ENCODE measurements at regions not wholly inside any gene's neighbourhood (a gene's known extent, or its start where the extent isn't known, plus 50 kb on each side); places are given as distances from the start of the nearest gene placed in this dataset.

DNA sequence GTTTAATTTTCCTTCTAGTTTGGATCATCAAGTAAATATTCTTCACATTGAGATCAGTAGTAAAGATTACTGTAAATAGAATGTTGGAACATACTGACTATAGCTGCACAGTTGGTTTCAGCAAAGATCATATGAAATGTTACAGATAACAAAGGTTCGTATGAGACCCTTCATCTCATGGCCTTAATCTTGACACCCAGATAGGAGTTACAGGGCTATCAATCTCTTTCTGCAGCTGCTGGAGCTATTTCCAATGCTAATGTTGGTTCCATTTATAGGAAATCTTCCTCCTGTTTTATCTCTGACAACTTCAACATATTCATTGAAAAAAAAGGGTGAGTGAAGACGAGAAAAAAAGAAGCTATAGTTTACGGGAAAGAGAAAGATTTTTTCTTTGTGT is 495.6 kb downstream of the JRKL start:
- Histone ChIP-seq H3K9me3 (ENCODE audit: insufficient read depth, low read length) (no peaks in the 10 kb centered on the region), H2AFZ (ENCODE audit: low read depth, low read length) (no peak overlapping the region), H3K4me1 (ENCODE audit: low read length) (no peaks in the 10 kb centered on the region), H4K20me1 (ENCODE audit: insufficient read depth, low read length) (no peaks in the 10 kb centered on the region), H3K79me2 (ENCODE audit: low read length) (no peaks in the 10 kb centered on the region), H3K4me2 (ENCODE audit: low read length) (no peak overlapping the region), H3K27me3 (ENCODE audit: low read depth, low read length) (no peaks in the 10 kb centered on the region), H3K36me3 (replicated peaks; ENCODE audit: low read depth, low read length) (no peaks in the 10 kb centered on the region), H3K9ac (ENCODE audit: low read length) (no peak overlapping the region), H3K4me3 (ENCODE audit: low read length) (no peak overlapping the region), H3K27ac (ENCODE audit: low read length) (no peak overlapping the region)
- TF ChIP-seq, protein P1, sequence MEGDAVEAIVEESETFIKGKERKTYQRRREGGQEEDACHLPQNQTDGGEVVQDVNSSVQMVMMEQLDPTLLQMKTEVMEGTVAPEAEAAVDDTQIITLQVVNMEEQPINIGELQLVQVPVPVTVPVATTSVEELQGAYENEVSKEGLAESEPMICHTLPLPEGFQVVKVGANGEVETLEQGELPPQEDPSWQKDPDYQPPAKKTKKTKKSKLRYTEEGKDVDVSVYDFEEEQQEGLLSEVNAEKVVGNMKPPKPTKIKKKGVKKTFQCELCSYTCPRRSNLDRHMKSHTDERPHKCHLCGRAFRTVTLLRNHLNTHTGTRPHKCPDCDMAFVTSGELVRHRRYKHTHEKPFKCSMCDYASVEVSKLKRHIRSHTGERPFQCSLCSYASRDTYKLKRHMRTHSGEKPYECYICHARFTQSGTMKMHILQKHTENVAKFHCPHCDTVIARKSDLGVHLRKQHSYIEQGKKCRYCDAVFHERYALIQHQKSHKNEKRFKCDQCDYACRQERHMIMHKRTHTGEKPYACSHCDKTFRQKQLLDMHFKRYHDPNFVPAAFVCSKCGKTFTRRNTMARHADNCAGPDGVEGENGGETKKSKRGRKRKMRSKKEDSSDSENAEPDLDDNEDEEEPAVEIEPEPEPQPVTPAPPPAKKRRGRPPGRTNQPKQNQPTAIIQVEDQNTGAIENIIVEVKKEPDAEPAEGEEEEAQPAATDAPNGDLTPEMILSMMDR (IDR thresholded peaks at IDR 0.05; ENCODE audit: low read depth, low read length), result no peak
- no peak for TF ChIP-seq EZH2phosphoT487 (IDR thresholded peaks at IDR 0.05; ENCODE audit: low read depth)

DNA sequence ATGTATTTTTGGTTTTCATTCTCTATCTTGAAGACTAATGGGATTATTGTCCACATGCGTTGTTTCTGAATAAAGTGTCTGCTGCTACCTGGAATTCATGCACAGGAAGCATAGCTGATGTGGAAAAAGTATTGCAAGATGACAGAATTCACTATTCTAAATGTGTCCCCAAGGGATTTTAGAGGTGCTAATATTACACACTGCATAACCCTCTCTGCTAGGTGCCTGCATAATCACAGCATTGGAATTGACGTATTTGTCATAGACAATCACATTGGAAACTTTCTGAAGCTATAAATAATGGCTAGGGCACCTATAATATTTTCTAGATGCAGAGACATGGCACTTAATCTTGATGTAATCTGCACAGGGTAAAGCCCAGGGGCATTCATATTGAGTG is 496.1 kb downstream of the JRKL start:
- H3K27ac ChIP-seq (ENCODE audit: low read length), result no peak overlapping the region
- no peaks in the 10 kb centered on the region for H3K79me2 ChIP-seq (ENCODE audit: low read length)
- H3K9ac ChIP-seq (ENCODE audit: low read length), result no peak overlapping the region
- no peaks in the 10 kb centered on the region for H3K9me3 ChIP-seq (ENCODE audit: insufficient read depth, low read length)
- H3K4me1 ChIP-seq (ENCODE audit: low read length), result no peaks in the 10 kb centered on the region
- no peak overlapping the region for H3K4me2 ChIP-seq (ENCODE audit: low read length)
- H3K4me3 ChIP-seq (ENCODE audit: low read length), result no peak overlapping the region
- H3K27me3 ChIP-seq (ENCODE audit: low read depth, low read length), result no peaks in the 10 kb centered on the region
- no peaks in the 10 kb centered on the region for H3K36me3 ChIP-seq (replicated peaks; ENCODE audit: low read depth, low read length)
- TF ChIP-seq, protein P1 (IDR thresholded peaks at IDR 0.05; ENCODE audit: low read depth, low read length), result no peak
- TF ChIP-seq EZH2phosphoT487 (IDR thresholded peaks at IDR 0.05; ENCODE audit: low read depth), result no peak
- H2AFZ ChIP-seq (ENCODE audit: low read depth, low read length), result no peak overlapping the region
- no peaks in the 10 kb centered on the region for H4K20me1 ChIP-seq (ENCODE audit: insufficient read depth, low read length)

GRCh38 chr11:96893988-96894387 is 504.2 kb downstream of the JRKL start:
- Histone ChIP-seq H3K27ac (ENCODE audit: low read length) (no peak overlapping the region), H3K4me1 (ENCODE audit: low read length) (no peaks in the 10 kb centered on the region), H3K4me2 (ENCODE audit: low read length) (no peak overlapping the region), H3K9ac (ENCODE audit: low read length) (no peak overlapping the region), H3K79me2 (ENCODE audit: low read length) (no peaks in the 10 kb centered on the region), H3K27me3 (ENCODE audit: low read depth, low read length) (no peaks in the 10 kb centered on the region), H4K20me1 (ENCODE audit: insufficient read depth, low read length) (no peaks in the 10 kb centered on the region), H3K36me3 (replicated peaks; ENCODE audit: low read depth, low read length) (no peaks in the 10 kb centered on the region), H3K9me3 (ENCODE audit: insufficient read depth, low read length) (no peaks in the 10 kb centered on the region), H2AFZ (ENCODE audit: low read depth, low read length) (no peak overlapping the region), H3K4me3 (ENCODE audit: low read length) (no peak overlapping the region)
- TF ChIP-seq, protein P1 (IDR thresholded peaks at IDR 0.05; ENCODE audit: low read depth, low read length), result no peak

DNA sequence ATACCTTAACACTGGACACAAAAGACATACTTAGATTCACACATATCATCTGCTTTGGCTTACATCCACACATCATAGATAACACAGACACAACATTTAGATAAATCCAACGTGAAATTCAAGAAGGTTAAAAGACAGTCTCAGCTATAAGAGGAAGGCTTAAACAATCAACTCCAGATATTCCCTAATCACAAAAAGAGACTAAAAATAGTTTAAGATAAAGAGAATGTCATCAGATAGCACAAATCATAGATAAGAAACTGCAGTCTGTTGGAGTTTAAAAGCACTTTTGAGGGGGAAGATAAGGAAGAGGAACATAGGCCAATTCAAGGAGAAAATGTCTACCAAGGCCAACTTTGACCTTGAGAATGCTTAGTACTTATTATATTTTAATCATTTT is 504.8 kb downstream of the JRKL start:
- Histone ChIP-seq H3K27me3 (ENCODE audit: low read depth, low read length) (no peaks in the 10 kb centered on the region), H2AFZ (ENCODE audit: low read depth, low read length) (no peak overlapping the region), H4K20me1 (ENCODE audit: insufficient read depth, low read length) (no peaks in the 10 kb centered on the region), H3K79me2 (ENCODE audit: low read length) (no peaks in the 10 kb centered on the region), H3K4me3 (ENCODE audit: low read length) (no peak overlapping the region), H3K9me3 (ENCODE audit: insufficient read depth, low read length) (no peaks in the 10 kb centered on the region), H3K27ac (ENCODE audit: low read length) (no peak overlapping the region), H3K9ac (ENCODE audit: low read length) (no peak overlapping the region), H3K36me3 (replicated peaks; ENCODE audit: low read depth, low read length) (no peaks in the 10 kb centered on the region), H3K4me2 (ENCODE audit: low read length) (no peak overlapping the region), H3K4me1 (ENCODE audit: low read length) (no peaks in the 10 kb centered on the region)
- TF ChIP-seq, protein P1 (IDR thresholded peaks at IDR 0.05; ENCODE audit: low read depth, low read length), result no peak
- no peak for TF ChIP-seq EZH2phosphoT487 (IDR thresholded peaks at IDR 0.05; ENCODE audit: low read depth)

All from OCI-LY3 (cell line).